ENCODE measurements at regions not wholly inside any gene's neighbourhood (a gene's known extent, or its start where the extent isn't known, plus 50 kb on each side); places are given as distances from the start of the nearest gene placed in this dataset.

- DNase-seq, result no peak
These were observed 1673.6 kb upstream of the MIR17HG start for GRCh38 chr13:89673789-89674311.

DNA sequence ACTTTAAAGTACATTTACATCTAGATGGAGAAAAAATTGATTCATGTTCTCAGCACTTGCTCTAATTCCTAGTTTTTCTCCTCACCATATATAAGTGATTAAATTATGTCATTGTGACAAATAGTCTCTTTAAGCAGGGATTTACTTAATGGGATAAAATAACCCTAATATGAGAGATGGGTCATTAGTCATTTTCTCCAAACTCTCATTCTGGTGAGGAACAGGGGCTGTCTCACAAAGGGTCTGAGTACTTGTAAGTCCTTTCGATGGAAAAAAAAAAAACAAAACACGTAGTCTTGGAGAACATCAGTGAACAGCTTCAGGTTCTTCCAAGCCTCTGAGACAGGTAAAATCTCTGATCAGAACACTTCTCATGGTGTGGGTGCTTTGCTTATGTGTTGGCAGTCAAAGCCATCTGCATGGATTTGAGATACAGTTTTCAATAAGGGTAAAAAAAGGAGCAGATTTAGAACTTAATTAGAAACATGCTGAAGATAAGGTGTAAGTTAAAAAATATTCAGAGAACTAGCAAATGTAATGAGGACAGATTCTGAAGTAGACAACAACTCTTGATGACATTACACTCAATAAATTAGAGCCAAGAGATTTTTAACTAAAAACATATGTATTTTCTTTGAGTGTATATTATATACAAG, 1668.9 kb upstream of the MIR17HG start:
- no peak for DNase-seq

GRCh38 chr13:89684896-89685295, 1662.6 kb upstream of the MIR17HG start:
- DNase-seq, result no peak

GRCh38 chr13:89686171-89686570, 1661.3 kb upstream of the MIR17HG start:
- DNase-seq, result no peak

DNA sequence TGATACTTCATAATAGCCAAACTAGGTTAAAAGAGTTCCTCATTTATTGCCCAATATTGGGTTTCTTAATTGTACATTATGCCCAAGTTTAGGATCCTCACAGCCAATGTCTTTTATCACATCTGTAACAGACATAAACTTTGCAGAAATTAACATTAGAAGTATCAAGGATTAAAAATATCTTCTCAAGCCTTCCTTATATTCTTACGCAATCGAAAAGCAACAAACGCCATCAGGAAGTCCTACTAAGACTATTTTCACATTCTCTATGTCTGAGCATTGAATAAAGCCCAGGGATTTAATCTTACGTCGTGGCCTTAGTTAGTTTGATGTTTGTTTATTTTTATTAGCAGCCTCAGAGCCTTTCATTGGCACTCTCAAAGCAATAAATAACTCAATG, 1660.4 kb upstream of the MIR17HG start:
- no peak for DNase-seq

- no peak for DNase-seq
These were observed 1658.6 kb upstream of the MIR17HG start for GRCh38 chr13:89688918-89689317.

DNA sequence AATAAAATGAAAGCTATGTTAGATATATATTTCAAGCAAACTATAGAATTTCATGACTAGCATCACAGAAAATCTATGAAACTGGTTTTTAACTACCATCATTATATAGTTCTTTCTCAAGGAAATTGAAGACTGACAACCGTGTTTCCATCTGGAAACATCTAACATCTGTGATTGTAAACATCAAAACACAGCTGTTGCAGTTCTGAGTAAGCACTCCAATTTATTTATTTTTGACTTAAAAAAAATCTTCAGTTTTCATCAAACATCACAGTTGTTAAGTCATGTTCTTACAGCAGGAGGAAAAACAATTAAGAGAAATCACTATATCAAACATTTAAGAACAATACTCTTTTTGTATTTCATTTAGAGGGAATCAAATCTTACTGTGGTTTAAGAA, 1653.0 kb upstream of the MIR17HG start:
- no peak for DNase-seq

GRCh38 chr13:89695343-89696257, 1651.9 kb upstream of the MIR17HG start:
- DNase-seq, result no peak

- DNase-seq, result no peak
These were observed 1645.6 kb upstream of the MIR17HG start for GRCh38 chr13:89701913-89702312.

DNA sequence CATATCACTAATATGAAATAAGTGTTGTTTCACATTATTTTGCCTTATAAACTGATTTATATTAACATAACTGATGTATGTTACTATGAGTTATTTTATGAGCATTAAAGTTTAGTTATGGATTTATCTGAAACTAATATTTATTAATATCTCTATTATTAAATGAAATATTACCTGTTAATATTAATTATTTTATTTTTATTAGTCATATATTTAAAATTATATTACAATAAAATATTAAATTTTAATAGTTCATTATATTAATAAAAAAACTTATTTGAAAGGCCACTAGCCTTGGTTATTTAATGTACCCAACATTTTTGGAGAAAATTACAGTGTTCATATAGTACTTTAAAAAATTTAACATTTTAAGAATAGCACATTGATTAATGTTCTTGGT, 1643.4 kb upstream of the MIR17HG start:
- DNase-seq, result no peak

DNA sequence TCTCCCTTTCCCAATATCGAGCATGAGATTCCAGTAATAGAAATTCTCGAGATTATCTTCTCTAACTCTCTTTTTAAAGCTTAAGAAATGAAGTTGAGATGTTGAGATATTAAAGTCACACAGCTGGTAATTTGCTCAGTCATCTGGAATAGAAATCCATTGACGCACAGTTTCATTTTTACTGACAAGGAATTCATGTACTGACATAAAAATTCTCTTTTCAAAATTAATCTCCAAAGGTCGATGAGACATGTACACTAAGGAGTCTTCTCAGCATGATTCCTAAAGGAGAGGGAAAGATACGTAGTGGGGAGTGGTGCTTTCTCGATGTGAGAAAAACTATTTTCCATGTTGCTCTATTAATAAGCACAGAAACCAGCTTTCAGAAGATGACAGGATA, 1639.5 kb upstream of the MIR17HG start:
- DNase-seq, result no peak

- no peak for DNase-seq
These were observed 1626.3 kb upstream of the MIR17HG start for GRCh38 chr13:89721216-89721615.

- no peak for DNase-seq
These were observed 1620.6 kb upstream of the MIR17HG start for GRCh38 chr13:89726690-89727435.

DNA sequence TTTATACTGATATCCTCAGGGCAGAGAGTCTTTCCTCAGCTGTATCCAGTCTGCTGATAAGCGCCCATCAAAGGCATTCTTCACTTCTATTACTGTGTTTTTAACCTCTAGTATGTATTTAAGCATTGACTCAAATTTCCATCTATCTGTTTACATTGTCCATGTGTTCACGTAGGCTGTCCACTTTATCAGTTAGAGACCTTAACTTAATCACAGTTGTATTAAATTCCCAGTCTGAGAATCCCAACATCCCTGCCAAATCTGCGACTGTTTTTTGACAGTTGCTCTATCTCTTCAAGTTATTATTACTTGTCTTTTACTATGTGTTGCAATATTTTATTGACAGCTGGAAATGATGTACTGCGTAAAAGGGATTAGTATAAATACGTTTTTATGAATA, 1613.7 kb upstream of the MIR17HG start:
- no peak for DNase-seq

- DNase-seq, result no peak
These were observed 1610.4 kb upstream of the MIR17HG start for GRCh38 chr13:89737051-89737450.

DNA sequence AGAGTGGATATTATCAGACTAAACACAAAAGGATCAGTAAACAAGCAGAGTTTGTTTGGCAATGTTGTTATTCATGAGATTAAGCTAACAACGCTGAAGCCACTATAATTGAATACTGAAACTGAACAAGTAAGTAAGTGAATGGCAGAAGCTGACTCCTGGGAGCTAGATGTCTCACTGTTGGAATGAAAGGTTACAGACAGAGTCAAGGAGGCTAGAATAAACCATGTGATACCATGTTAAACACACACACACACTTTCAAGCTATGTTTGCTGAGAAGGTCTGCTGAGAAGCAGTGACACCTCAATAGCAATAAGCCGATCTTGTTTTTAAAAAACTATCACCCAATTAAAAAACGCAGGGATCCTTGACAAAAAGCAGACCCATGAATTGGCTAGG, 1609.4 kb upstream of the MIR17HG start:
- DNase-seq, result no peak

DNA sequence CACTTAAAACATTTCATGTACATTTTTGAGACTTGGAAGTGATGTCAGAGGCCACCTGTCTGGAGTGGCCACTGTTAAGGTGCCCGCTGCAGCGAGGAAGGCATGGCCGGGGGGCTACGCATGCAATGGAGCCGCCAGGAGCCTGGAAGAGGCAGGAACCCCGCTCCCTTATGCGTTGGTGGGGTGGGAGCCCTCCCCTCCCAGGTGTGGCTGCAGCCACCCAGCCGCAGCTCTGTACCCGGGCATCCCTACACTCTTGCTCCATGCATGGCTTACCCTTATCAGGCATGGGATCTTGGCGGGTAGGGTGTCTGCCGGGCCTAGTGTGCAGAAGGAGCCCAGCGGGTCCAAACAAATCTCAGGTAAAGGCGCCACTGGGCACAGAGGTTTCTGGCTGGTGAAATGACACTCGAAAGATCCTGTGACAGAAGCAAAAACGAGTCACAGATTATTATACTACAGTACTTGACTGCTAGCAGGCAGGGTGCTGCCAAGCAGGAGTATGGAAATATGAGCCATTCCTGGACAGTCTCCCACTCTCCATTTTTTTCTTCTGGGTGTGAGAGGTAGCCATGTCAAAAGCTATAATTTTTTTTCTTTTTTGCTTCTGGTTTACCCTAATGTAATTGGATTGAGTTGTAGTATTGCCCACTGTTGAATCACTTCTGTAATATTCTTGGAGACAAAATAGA, 1606.3 kb upstream of the MIR17HG start:
- no peak for DNase-seq

DNA sequence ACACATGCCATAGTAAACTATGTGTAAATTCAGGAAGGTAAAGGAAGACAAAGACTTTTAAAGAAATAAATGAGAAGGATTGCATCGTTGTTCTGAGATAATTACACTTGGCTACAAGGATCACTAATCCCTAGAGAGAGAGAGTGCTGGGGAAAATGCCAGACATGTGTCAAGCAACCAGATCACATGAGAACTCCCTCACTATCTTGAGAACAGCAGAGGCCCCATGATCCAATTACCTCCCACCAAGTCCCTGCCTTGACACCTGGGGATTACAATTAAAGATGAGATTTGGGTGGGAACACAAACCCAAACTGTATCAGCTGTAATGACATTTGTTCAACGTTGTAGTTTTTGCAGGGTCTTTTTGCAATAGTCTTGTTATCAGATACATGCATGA, 1600.9 kb upstream of the MIR17HG start:
- no peak for DNase-seq

DNA sequence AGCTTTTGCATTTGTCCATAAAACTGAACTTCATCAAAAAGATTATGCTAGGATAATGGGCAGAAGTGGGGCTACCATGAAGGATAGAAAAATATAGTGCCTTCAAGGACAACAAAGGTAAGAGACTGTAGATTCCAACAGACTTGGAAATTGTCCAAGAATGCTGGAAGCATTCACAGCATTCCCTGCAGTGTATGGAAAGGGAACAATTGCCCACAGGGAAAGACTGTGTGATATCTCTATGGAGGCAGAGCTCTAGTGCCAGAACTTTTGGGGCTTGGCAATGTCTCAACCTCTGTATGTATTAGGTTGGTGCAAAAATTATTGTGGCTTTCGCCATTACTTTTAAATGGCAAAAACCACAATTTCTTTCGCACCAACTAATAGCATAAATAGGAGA, 1598.8 kb upstream of the MIR17HG start:
- no peak for DNase-seq

DNA sequence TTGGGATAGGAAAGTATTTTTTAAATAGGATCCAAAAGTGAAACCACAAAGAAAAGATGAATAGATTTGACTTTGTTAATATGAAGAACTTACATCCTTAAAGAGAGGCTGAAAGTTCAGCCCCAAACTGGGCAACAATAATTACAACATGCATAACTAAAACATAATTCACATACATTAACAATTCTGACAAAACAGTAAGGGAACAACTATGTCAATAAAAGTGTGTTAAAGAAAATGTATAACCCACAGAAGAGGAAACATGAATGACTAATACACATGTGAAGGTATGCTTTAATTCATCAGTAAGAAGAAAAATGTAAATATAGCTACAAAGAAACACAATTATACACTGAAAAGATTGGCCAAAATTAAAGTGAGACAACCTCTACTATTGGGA, 1597.6 kb upstream of the MIR17HG start:
- DNase-seq, result no peak

- no peak for DNase-seq
These were observed 1597.1 kb upstream of the MIR17HG start for GRCh38 chr13:89750371-89750770.

DNA sequence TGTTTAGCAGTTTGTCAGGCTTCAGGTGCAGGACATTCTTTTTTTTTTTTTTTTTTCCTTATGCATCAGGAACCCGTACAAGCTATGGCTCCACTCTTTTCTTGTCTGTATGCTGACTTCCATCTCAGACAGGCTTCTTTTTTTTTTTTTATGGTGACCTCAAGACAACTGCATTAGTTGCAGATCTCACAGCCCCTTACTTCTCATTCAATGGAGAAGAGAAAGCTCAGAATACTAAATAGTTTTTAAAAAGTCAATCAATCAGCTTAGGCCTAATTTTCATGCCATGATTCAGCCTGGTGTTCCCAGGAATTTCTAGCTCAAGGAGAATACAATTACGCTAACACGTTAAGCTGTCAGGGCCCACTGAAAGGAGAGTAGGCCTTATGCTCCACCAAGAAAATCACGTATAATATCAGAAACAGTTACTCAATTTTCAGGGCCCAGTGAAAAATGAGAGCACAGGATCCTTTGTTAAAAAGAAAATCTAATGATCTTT, 1596.0 kb upstream of the MIR17HG start:
- DNase-seq, result no peak

DNA sequence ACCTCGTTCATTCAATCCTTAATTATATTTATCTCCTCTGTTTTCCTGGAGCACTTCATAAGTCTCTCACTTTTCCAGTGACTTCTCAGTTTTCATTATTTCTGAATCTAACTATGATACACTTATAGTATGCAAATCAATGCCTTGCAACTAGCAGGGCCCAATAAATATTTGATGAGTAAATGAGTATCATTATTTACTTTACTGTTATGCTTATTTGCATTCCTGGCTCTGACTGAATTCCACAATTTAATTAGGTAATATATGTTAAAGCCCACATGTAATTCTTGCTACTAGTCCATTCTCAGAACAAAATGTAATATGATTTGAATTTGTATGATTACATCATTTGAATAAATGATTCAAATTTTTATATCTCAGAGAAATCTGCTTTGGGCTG, 1595.1 kb upstream of the MIR17HG start:
- no peak for DNase-seq

Data from activated T-cell treated with anti-CD3 and anti-CD28 coated beads, Interleukin-2, amount 50 U/mL, for 1 hour (primary cell).